Erythroblast (primary cell): ENCODE measurements at regions not wholly inside any gene's neighbourhood (a gene's known extent, or its start where the extent isn't known, plus 50 kb on each side); places are given as distances from the start of the nearest gene placed in this dataset.

Experiments used
- DNase-seq, 2 experiments: peaks; one replicate each; lab custom pipeline; 2025; lab: John Stamatoyannopoulos, UW
- GATA1 ChIP-seq: IDR thresholded peaks from 2 replicates; pipeline ENCODE4 v1.6.1; 2011; ENCODE audit warnings: low read depth, mild to moderate bottlenecking, control low read depth, low read length, moderate library complexity
- POLR2A ChIP-seq: IDR thresholded peaks from 2 replicates; pipeline ENCODE4 v1.6.1; 2011; ENCODE audit warnings: mild to moderate bottlenecking, low read length

- TF ChIP-seq GATA1 (no peak), POLR2A (no peak)
- DNase-seq, result peak; percentile 20 to 44
These were observed 299.4 kb downstream of the SNX13 start for GRCh38 chr7:17640730-17641377.

GRCh38 chr7:17645500-17645899, 294.8 kb downstream of the SNX13 start:
- no peak for DNase-seq
- TF ChIP-seq POLR2A (no peak), GATA1 (no peak)

DNA sequence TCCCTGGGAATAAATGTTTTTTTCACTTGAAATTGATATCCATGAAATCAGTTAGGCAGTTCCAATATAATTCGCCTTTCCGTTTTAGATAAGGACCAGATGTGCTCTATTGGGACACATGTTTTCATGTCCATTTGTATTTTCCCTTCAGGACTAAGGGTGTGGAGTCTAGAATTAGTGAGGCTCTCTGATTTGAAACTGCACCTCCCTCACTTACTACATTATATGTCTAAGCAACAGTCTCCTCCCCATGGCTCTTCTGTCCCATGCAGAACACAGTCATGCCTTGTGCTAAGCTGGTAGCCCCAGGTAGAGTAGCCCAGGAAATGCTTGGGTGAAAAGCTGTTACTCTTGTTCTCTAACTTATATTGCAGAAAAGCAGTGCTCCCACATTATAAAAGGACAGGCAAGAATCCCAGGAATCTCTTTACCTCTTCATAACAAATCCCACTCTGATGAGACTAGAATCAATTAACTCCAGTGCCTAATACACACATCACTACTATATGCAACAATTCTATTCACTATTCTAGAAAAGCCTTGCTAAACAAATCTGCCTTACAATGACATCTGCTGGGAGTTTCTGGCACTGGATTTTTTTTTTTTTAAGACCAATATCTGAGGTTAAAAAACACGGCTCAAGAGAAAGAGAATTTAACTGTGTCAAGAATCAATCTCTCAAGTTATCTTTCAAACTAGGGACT, 293.9 kb downstream of the SNX13 start:
- TF ChIP-seq GATA1 (no peak), POLR2A (no peak)
- no peak for DNase-seq

DNA sequence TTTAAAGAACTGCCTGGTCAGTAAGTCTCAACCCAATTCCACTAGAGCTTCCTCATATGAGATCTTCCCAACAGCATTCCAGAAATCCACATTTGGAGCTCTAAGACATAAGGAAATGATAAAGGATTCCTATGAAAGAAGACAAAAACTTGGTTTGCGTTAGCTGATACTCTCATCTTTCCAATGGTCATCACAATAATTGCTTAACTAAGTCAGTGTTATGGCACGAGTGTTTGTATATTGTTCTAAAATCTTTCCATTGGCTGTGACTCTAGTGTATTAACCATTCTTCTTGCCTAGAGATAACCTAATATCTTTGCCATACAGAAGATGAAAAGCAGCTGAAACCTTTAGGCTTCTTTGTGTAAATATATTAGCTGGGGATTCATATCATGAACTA, 289.0 kb downstream of the SNX13 start:
- no peak for TF ChIP-seq POLR2A
- no peak for TF ChIP-seq GATA1
- DNase-seq, result no peak

DNA sequence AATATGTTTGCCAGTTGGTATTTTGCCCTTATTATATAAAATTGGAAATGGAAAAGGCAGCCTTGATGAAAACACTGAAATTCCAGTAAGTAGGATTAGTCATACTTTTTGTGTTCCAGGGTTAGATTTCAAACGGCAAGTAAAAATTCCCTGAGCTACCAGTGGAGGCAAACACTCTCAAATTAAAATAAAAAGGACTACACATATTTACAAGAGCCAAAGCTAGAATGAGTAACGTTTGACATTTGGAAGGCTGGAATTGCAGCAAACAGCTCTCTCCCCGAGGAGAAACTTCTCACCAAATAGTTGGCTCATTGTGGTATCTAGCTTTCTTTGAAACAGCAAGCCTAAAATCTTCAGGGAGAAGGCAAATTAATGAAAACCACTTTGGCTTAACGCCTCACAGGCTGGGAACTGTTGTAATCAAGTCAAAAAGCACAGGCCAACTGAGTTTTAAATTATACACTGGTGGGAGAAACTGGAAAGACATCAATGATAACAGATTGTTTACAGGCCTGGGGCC, 288.4 kb downstream of the SNX13 start:
- no peak for DNase-seq

GRCh38 chr7:17654940-17655339, 285.4 kb downstream of the SNX13 start:
- TF ChIP-seq GATA1, result no peak
- no peak for TF ChIP-seq POLR2A

More for the DNA sequence above, 288.4 kb downstream of the SNX13 start:
- TF ChIP-seq GATA1, result no peak
- TF ChIP-seq POLR2A, result no peak

DNA sequence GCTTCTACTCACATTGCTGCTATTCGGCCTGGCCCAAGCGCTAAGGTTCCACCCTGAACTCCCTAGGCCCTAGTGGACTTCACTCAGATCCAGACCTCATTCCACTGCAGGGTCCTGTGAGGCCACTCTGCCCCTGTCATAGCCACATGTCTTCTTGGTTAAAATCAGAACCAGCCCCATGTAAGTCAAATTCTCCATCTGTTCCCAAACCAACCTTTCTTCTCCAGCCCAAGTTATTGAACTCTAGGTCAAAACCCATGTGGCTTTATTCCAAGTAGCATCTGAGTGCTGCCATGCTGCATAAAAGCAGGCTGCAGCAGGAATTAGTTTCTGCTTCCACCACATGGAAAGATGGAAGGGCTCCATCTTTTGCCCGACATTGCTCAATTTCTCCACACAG, 281.2 kb downstream of the SNX13 start:
- no peak for DNase-seq
- TF ChIP-seq POLR2A (no peak), GATA1 (no peak)

More at GRCh38 chr7:17654940-17655339, 285.4 kb downstream of the SNX13 start:
- no peak for DNase-seq

GRCh38 chr7:17660116-17660515, 280.2 kb downstream of the SNX13 start:
- TF ChIP-seq GATA1 (no peak), POLR2A (no peak)
- DNase-seq, result no peak

- no peak for DNase-seq
- no peak for TF ChIP-seq GATA1
- no peak for TF ChIP-seq POLR2A
These were observed 278.2 kb downstream of the SNX13 start for GRCh38 chr7:17661982-17662585.

- no peak for TF ChIP-seq POLR2A
- DNase-seq, result no peak
These were observed 277.1 kb downstream of the SNX13 start for GRCh38 chr7:17663061-17663675.

DNA sequence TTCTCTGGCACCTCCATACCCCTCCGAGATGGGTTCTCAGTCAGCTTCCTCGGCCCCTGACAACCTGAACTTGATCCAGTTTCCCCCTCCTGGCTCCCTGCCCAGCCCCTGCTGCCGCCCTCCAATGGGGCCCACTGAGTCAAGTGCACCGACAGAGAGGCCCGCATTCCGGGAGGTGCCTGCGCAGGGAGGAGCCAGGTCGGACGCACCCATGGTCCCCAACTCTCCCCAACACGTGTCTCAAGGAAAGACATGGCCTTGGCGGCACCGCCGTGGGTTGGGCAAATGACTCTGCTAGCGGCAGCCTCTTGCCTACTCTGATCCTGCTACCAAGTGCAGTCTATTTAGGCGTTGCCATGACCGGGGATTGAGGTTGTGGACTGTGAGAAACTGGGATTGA, 275.3 kb downstream of the SNX13 start:
- TF ChIP-seq POLR2A (no peak), GATA1 (no peak)
- no peak for DNase-seq

- DNase-seq, result no peak
These were observed 272.2 kb downstream of the SNX13 start for GRCh38 chr7:17668122-17668521.

DNA sequence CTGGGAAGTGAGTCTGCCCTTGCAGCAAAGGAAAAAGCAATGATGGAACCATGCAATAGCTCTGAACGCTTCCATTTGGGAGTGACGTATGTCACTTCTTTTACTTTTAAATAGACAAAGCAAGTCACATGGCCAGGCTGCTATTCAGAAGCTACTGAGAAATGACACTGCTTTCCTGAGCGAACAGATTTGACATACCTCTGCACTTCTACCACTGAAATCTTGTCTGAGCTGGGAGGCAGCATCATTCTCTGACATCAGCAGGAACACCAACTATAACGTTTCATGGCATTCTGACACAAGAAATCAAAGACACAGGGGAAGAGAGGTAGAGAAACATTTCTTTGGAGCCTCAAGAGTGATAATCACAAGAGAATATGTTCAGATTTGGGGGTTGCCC, 271.1 kb downstream of the SNX13 start:
- DNase-seq, result no peak
- TF ChIP-seq POLR2A (no peak), GATA1 (no peak)

More at GRCh38 chr7:17668122-17668521, 272.2 kb downstream of the SNX13 start:
- TF ChIP-seq POLR2A (no peak), GATA1 (no peak)

GRCh38 chr7:17671956-17672355, 268.3 kb downstream of the SNX13 start:
- DNase-seq, result no peak
- TF ChIP-seq POLR2A (no peak), GATA1 (no peak)
